Tibial nerve (tissue), 3 donors: ENCODE measurements at regions not wholly inside any gene's neighbourhood (a gene's known extent, or its start where the extent isn't known, plus 50 kb on each side); places are given as distances from the start of the nearest gene placed in this dataset.

Experiments
- CTCF ChIP-seq, 5 experiments: fragments of 200-600 bp in 3 of 5; fragments of 450-650 bp in 2 of 5; sonication (generic) in 3 of 5; IDR thresholded peaks; one replicate each; pipeline ENCODE4 v1.5.1; 2016 to 2019; ENCODE audit warnings: antibody characterized with exemption in 5 of 5, mild to moderate bottlenecking in 3 of 5, moderate library complexity in 2 of 5
- POLR2A ChIP-seq, 2 donors: fragments of 450-650 bp; IDR thresholded peaks; one replicate each; pipeline ENCODE4 v1.6.1; 2017; ENCODE audit warnings: antibody characterized with exemption in 2 of 2, mild to moderate bottlenecking in 2 of 2, moderate library complexity in 2 of 2

- no peak for TF ChIP-seq CTCF (IDR thresholded peaks at IDR 0.05)
- TF ChIP-seq POLR2A (IDR thresholded peaks at IDR 0.05): no peak
These were observed 500.9 kb downstream of the RNF144A start for GRCh38 chr2:7417845-7418742.
